D721Med (cell line): ENCODE measurements at regions not wholly inside any gene's neighbourhood (a gene's known extent, or its start where the extent isn't known, plus 50 kb on each side); places are given as distances from the start of the nearest gene placed in this dataset.

Experiments
- DNase-seq: peaks from one replicate; pipeline ENCODE4 v3.0.0; 2011; ENCODE audit warnings: low spot score; ENCODE audit not compliant: insufficient read length
- FAIRE-seq: peaks from 2 replicates; lab custom pipeline; 2011; peaks lifted over from hg19 to GRCh38; lab: Jason Lieb, UNC
- TF ChIP-seq, protein P1 (sequence below): IDR thresholded peaks from 2 replicates; pipeline ENCODE4 v1.5.1; 2012; ENCODE audit warnings: mild to moderate bottlenecking, control low read depth; ENCODE audit not compliant: insufficient read depth; ENCODE audit errors: missing control alignments

DNA sequence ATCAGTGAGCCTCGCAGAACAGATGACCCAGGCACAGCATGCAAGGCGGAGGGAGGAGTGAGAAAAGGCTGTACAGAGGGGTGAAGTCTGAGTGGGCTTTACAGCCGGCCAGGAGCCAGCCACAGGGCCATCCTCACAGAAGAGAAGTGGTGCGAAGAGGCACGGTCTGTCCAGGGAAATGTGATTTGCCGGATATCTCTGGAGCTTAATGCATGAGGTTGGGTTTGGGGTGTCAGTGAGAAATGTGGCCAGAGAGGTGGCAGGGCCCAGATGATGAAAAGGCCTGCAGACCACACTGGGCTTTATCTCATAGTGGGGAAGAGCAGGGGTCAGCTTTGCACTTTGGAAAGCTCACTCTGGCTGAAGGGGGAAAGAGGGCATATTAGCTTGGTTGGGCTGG is 255.2 kb downstream of the BUD13 start:
- FAIRE-seq = no peak
- DNase-seq = no peak
- TF ChIP-seq, protein P1, sequence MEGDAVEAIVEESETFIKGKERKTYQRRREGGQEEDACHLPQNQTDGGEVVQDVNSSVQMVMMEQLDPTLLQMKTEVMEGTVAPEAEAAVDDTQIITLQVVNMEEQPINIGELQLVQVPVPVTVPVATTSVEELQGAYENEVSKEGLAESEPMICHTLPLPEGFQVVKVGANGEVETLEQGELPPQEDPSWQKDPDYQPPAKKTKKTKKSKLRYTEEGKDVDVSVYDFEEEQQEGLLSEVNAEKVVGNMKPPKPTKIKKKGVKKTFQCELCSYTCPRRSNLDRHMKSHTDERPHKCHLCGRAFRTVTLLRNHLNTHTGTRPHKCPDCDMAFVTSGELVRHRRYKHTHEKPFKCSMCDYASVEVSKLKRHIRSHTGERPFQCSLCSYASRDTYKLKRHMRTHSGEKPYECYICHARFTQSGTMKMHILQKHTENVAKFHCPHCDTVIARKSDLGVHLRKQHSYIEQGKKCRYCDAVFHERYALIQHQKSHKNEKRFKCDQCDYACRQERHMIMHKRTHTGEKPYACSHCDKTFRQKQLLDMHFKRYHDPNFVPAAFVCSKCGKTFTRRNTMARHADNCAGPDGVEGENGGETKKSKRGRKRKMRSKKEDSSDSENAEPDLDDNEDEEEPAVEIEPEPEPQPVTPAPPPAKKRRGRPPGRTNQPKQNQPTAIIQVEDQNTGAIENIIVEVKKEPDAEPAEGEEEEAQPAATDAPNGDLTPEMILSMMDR = no peak

DNA sequence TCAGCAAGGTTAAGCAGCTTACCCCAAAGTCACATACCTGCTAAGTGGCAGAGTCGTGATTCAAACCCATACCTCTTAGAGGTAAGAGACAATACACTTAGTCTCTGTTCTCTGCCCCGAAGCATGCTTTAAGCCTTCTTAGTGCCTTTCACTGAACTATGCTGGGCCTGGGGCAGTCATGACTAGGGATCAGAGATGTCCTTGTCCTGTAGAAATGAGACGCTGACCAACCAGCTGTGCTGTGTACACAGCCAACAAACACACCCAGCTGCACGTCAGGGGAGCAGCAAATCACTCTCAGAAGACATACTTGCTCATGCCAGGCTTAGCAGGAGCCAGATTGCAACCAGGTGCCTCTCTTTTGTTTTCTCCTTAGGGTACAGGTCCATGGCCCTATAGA is 255.7 kb downstream of the BUD13 start:
- TF ChIP-seq, protein P1 = no peak
- FAIRE-seq (peak; percentile 72), DNase-seq (no peak)

DNA sequence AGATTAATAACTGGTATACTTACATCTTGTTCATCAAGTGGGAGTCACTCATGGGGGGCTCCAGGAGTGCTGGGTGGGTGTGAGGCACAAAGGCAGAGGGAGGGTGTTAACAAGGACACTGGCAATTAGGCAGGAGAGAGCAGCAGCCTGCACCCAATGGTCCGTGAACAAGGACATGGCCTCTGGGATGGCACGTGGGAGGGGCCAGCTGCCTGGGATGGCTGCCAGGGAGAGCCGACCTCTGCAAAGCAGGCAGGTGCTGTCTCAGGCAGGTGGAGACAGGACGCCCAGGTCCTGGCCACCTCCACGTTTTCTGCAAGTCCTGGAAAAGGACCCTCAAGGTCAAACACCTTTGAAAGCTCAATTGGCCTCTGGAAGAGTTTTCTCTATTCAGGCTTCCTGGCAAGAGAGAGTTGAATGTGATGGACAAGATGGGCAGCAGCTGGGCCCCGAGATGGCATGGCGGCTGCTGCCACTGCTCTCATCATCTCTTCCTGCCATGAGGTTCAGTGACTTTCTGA is 257.1 kb downstream of the BUD13 start:
- DNase-seq = no peak
- TF ChIP-seq, protein P1 = no peak
- no peak for FAIRE-seq

DNA sequence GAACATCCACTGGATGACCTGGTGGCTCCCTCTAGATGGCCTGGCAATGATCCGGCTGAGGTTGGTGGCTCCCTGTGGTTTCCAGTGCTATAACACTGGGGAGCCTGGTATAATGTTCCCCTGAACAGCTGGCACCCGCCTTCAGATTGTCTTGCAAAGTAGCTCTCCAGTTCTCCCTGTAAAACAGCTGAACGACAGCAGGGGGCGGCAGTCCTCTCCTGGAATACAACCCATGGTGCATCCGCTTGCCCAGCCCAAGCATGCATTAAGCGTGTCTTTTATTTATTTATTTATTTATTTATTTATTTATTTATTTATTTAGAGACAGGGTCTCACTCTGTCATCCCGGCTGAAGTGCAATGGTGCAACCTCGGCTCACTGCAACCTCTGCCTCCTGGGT is 258.9 kb downstream of the BUD13 start:
- TF ChIP-seq, protein P1 = peak; percentile 21
- DNase-seq (no peak), FAIRE-seq (no peak)

DNA sequence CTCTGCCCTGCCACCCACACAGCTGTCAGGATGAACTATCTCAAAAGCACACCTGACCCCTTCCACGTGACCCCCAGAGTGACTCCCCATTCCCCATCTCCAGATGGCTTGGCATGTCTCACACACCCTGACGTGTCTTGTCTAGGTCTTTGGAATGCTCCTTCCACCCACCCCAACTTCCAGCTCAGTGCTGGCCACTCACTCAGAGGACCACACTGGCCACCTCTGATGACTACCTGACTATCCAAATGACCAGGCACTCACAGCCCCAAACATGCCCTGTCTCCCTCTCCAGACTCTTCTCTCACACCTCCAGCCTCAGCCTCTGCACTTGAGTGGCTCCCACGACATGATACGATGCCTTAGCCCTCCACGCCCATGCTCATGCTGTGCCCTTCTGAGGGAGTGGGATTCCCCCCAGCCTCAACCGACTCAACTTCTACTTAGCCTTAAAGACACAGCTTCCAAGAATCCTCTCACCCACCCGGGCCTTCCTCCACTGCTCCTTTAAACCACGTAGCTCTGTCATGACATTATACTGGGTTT is 259.4 kb downstream of the BUD13 start:
- TF ChIP-seq, protein P1 = no peak
- FAIRE-seq = no peak
- DNase-seq = no peak

DNA sequence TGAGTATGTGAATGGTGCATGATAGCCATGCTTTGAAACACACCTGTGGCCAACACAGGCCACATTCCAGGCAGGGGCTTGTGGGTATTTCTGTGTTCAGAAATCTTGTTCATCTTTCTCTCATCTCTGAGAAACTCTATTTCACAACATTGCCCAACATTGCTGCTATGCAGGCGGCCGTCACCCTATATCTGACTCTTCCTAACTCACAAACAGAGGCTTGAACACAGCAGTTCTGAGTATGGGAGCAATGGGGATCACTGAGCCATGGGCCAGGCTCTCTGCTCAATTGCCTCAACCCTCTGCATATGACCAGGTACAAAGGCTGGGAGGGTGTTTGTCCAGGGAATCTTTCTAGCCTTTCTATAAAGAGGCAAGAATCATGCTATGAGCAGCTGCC is 259.9 kb downstream of the BUD13 start:
- DNase-seq (no peak), FAIRE-seq (no peak)
- TF ChIP-seq, protein P1 = no peak

DNA sequence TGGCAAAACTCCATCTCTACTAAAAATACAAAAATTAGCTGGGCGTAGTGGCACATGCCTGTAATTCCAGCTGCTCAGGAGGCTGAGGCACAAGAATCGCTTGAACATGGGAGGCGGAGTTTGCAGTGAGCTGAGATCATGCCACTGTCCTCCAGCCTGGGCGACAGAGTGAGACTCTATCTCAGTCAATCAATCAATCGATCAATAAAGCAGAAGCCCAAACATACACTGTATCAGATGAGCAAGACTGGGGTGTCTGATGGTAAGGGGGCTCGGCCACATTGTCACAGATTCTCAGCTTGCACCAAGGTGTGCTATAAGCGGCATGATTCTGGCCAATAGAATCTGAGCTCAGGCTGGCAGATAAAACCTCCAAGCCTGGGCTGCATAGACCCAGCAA is 261.1 kb downstream of the BUD13 start:
- no peak for FAIRE-seq
- DNase-seq = no peak

More for the DNA sequence above, 261.1 kb downstream of the BUD13 start:
- TF ChIP-seq, protein P1 = no peak
